Tibial nerve (tissue), 4 donors: ENCODE measurements at regions not wholly inside any gene's neighbourhood (a gene's known extent, or its start where the extent isn't known, plus 50 kb on each side); places are given as distances from the start of the nearest gene placed in this dataset.

Experiments used
- DNase-seq, 2 donors: peaks; one replicate each; pipeline ENCODE4 v3.0.0-alpha.2; 2019; ENCODE audit warnings: low spot score in 2 of 2
- H3K27ac ChIP-seq, 4 donors: fragments of 200-600 bp; sonication (generic) in 3 of 4; one replicate each; pipeline ENCODE4 v1.5.1; 2017 to 2019; ENCODE audit warnings: mild to moderate bottlenecking in 1 of 4
- H3K27me3 ChIP-seq, 2 donors: fragments of 200-600 bp; sonication (generic) in 1 of 2; one replicate each; pipeline versions ENCODE4 v1.5.1 to v1.6.0; 2017 to 2019
- H3K36me3 ChIP-seq, 3 donors: fragments of 200-600 bp; sonication (generic); one replicate each; pipeline ENCODE4 v1.5.1; 2018 to 2019
- H3K4me1 ChIP-seq, 4 donors: fragments of 200-600 bp; sonication (generic) in 3 of 4; one replicate each; pipeline ENCODE4 v1.5.1; 2017 to 2019
- H3K4me3 ChIP-seq, 4 donors: fragments of 200-600 bp; sonication (generic) in 3 of 4; one replicate each; pipeline ENCODE4 v1.5.1; 2017 to 2019; ENCODE audit warnings: mild to moderate bottlenecking in 1 of 4, moderate library complexity in 1 of 4
- H3K9me3 ChIP-seq, 4 donors: fragments of 200-600 bp; sonication (generic) in 3 of 4; one replicate each; pipeline ENCODE4 v1.5.1; 2017 to 2019
- CTCF ChIP-seq, 5 experiments: fragments of 200-600 bp in 3 of 5; fragments of 450-650 bp in 2 of 5; sonication (generic) in 3 of 5; IDR thresholded peaks; one replicate each; pipeline ENCODE4 v1.5.1; 2016 to 2019; ENCODE audit warnings: antibody characterized with exemption in 5 of 5, mild to moderate bottlenecking in 3 of 5, moderate library complexity in 2 of 5
- EP300 ChIP-seq, 2 donors: sonication (generic); formaldehyde crosslinking; IDR thresholded peaks; one replicate each; pipeline ENCODE4 v1.6.1; 2017; ENCODE audit warnings: antibody characterized with exemption in 2 of 2, mild to moderate bottlenecking in 1 of 2
- POLR2A ChIP-seq, 2 donors: fragments of 450-650 bp; IDR thresholded peaks; one replicate each; pipeline ENCODE4 v1.6.1; 2017; ENCODE audit warnings: antibody characterized with exemption in 2 of 2, mild to moderate bottlenecking in 2 of 2, moderate library complexity in 2 of 2
- WGBS, 2 donors: methylation state at CpG; one replicate each; pipeline ENCODE4 v1.1.5; 2018; 5-methylcytosine and 5-hydroxymethylcytosine counted together

GRCh38 chr18:65221115-65221514, 529.7 kb upstream of the CDH7 start:
- no peak for DNase-seq
- no peaks in the 10 kb centered on the region for H3K36me3 ChIP-seq
- no peak for TF ChIP-seq POLR2A (IDR thresholded peaks at IDR 0.05)
- TF ChIP-seq EP300 (IDR thresholded peaks at IDR 0.05): no peak
- TF ChIP-seq CTCF (IDR thresholded peaks at IDR 0.05): no peak
- no peaks in the 10 kb centered on the region for H3K27me3 ChIP-seq
- no peaks in the 10 kb centered on the region for H3K4me1 ChIP-seq
- H3K4me3 ChIP-seq: no peak overlapping the region
- 94 to 97% methylated on average over 6 of the region's 6 CpGs for WGBS, 2 donors
- no peak overlapping the region for H3K27ac ChIP-seq
- no peaks in the 10 kb centered on the region for H3K9me3 ChIP-seq

- Histone ChIP-seq H3K4me1 (no peaks in the 10 kb centered on the region), H3K9me3 (no peaks in the 10 kb centered on the region), H3K27me3 (no peaks in the 10 kb centered on the region), H3K27ac (no peak overlapping the region), H3K36me3 (no peaks in the 10 kb centered on the region), H3K4me3 (no peak overlapping the region)
- WGBS, 2 donors: 75 to 80% methylated on average over 11 of the region's 11 CpGs
- no peak for DNase-seq
- no peak for TF ChIP-seq POLR2A (IDR thresholded peaks at IDR 0.05)
- no peak for TF ChIP-seq CTCF (IDR thresholded peaks at IDR 0.05)
- no peak for TF ChIP-seq EP300 (IDR thresholded peaks at IDR 0.05)
These were observed 534.8 kb upstream of the CDH7 start for GRCh38 chr18:65215865-65216466.

GRCh38 chr18:65214456-65214855, 536.4 kb upstream of the CDH7 start:
- Histone ChIP-seq H3K36me3 (no peaks in the 10 kb centered on the region), H3K27ac (no peak overlapping the region), H3K9me3 (no peaks in the 10 kb centered on the region), H3K27me3 (no peaks in the 10 kb centered on the region), H3K4me1 (no peaks in the 10 kb centered on the region), H3K4me3 (no peak overlapping the region)
- 53 to 67% methylated on average over 3 of the region's 3 CpGs for WGBS, 2 donors
- no peak for TF ChIP-seq CTCF (IDR thresholded peaks at IDR 0.05)
- no peak for TF ChIP-seq EP300 (IDR thresholded peaks at IDR 0.05)
- TF ChIP-seq POLR2A (IDR thresholded peaks at IDR 0.05): no peak
- no peak for DNase-seq

GRCh38 chr18:65206551-65207260, 544.1 kb upstream of the CDH7 start:
- DNase-seq: no peak
- WGBS, 2 donors: 91 to 93% methylated on average over 24 of the region's 24 CpGs
- H3K27me3 ChIP-seq: no peaks in the 10 kb centered on the region

More at GRCh38 chr18:65206551-65207260, 544.1 kb upstream of the CDH7 start:
- TF ChIP-seq EP300 (IDR thresholded peaks at IDR 0.05) (no peak), CTCF (IDR thresholded peaks at IDR 0.05) (no peak), POLR2A (IDR thresholded peaks at IDR 0.05) (no peak)
- Histone ChIP-seq H3K27ac (no peak overlapping the region), H3K36me3 (no peaks in the 10 kb centered on the region), H3K4me3 (no peak overlapping the region), H3K9me3 (no peaks in the 10 kb centered on the region), H3K4me1 (no peaks in the 10 kb centered on the region)
